GM19397 (cell line): ENCODE measurements at regions not wholly inside any gene's neighbourhood (a gene's known extent, or its start where the extent isn't known, plus 50 kb on each side); places are given as distances from the start of the nearest gene placed in this dataset.

Experiments used
- ATAC-seq: cut with Tn5 transposase; IDR thresholded peaks from one replicate; pipeline ENCODE4 v1.9.1; 2021; ENCODE audit warnings: mild to moderate bottlenecking, moderate library complexity; ENCODE audit not compliant: unreplicated experiment

- ATAC-seq: no peak
Measured at GRCh38 chr13:76160506-76160905, 524.4 kb downstream of the LMO7 start.

GRCh38 chr13:76157926-76158325 lies 521.8 kb downstream of the LMO7 start:
- no peak for ATAC-seq

- ATAC-seq: no peak
Measured at GRCh38 chr13:76153239-76153638, 517.1 kb downstream of the LMO7 start.

GRCh38 chr13:76148926-76149325 lies 512.8 kb downstream of the LMO7 start:
- ATAC-seq: no peak

GRCh38 chr13:76148374-76148773 lies 512.2 kb downstream of the LMO7 start:
- no peak for ATAC-seq

- no peak for ATAC-seq
Measured at GRCh38 chr13:76132532-76132931, 496.4 kb downstream of the LMO7 start.

- ATAC-seq: no peak
Measured at GRCh38 chr13:76131551-76131950, 495.4 kb downstream of the LMO7 start.

- no peak for ATAC-seq
Measured at GRCh38 chr13:76129305-76130000, 493.3 kb downstream of the LMO7 start.

- no peak for ATAC-seq
Measured at GRCh38 chr13:76127922-76128321, 491.8 kb downstream of the LMO7 start.

- ATAC-seq: no peak
Measured at GRCh38 chr13:76123548-76123947, 487.4 kb downstream of the LMO7 start.

GRCh38 chr13:76116751-76117360 lies 480.7 kb downstream of the LMO7 start:
- ATAC-seq: no peak

GRCh38 chr13:76106763-76107162 lies 470.6 kb downstream of the LMO7 start:
- no peak for ATAC-seq

GRCh38 chr13:76094645-76095044 lies 458.5 kb downstream of the LMO7 start:
- ATAC-seq: no peak

GRCh38 chr13:76091076-76091475 lies 454.9 kb downstream of the LMO7 start:
- no peak for ATAC-seq

GRCh38 chr13:76086729-76087128 lies 450.6 kb downstream of the LMO7 start:
- ATAC-seq: no peak

GRCh38 chr13:76067850-76068249 lies 431.7 kb downstream of the LMO7 start:
- no peak for ATAC-seq

GRCh38 chr13:76053181-76053580 lies 417.1 kb downstream of the LMO7 start:
- ATAC-seq: no peak

GRCh38 chr13:76049376-76049746 lies 413.2 kb downstream of the LMO7 start:
- no peak for ATAC-seq

- no peak for ATAC-seq
Measured at GRCh38 chr13:76048675-76049375, 412.7 kb downstream of the LMO7 start.

- no peak for ATAC-seq
Measured at GRCh38 chr13:76048131-76048530, 412.0 kb downstream of the LMO7 start.

- no peak for ATAC-seq
Measured at GRCh38 chr13:76043874-76044273, 407.7 kb downstream of the LMO7 start.
